ENCODE measurements at regions not wholly inside any gene's neighbourhood (a gene's known extent, or its start where the extent isn't known, plus 50 kb on each side); places are given as distances from the start of the nearest gene placed in this dataset.
"Not testable (repeated sequence)": the region's sequence is repeated elsewhere in the genome, so short reads cannot be mapped to it uniquely, and the experiment has no call there.

DNA sequence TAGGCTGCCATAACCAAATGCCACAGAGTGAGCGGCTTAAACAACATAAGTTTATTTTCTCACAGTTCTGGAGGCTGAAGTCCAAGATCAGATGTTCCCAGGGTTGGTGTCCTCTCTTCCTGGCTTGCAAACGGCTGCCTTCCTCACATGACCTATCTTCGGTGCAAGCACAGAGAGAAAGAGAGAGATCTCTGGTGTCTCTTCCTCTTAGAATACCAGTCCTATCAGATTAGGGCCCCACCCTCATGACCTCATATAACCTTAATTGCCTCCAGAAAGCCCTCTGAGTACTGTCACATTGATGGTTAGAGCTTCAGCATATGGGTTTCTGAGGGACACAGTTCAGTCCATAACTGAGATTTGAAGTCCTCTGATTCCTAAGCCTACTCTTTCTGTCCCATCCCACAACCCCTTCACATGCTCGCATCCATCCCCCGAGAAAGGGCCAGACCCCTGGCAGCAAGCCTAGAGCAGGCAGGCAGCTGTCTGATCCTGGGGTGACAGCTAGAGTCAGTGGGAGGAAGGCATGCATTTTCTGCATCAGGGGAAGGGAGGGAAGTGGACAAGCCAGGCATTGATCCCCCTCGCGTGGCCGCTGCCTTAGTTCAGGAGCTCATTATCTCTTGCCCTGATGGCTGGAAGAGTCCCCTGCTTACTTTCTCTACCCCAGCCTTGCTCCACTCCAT is 114.1 kb downstream of the FAR1 start:
- Mint-ChIP-seq H3K27ac (no peak overlapping the region), H3K36me3 (no peaks in the 10 kb centered on the region), H3K9me3 (no peaks in the 10 kb centered on the region)

DNA sequence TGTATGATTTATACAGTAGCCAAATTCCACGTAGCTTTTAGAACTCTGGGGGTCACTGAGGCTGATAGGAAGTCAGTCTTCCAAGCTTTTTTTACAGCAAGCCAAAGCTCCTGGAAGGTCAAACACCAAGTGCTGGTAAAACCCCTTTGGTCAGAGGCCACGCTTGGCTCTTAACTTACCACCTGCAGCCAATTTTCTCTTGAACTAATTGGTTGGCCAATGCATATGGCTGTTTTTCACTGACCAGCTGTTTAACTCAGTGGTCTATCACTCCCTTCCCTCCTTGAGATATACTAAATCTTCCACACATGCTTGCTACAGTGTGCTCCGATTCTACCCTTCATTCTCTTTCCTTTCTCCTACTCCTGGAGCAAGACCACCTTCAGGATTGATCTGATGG is 116.0 kb downstream of the FAR1 start:
- Mint-ChIP-seq H3K4me1 (no peaks in the 10 kb centered on the region), H3K36me3 (no peaks in the 10 kb centered on the region), H3K9me3 (no peaks in the 10 kb centered on the region), H3K27ac (no peak overlapping the region), H3K4me3 (no peak overlapping the region), H3K27me3 (peaks cover 0 to 4% of the 10 kb centered on the region in 2 donors)
- DNase-seq (no peak), ATAC-seq (replicated peaks) (no peak)

More for the DNA sequence above, 114.1 kb downstream of the FAR1 start:
- DNase-seq (no peak), ATAC-seq (replicated peaks) (no peak)
- H3K4me3 Mint-ChIP-seq, result no peak overlapping the region
- no peaks in the 10 kb centered on the region for H3K4me1 Mint-ChIP-seq
- H3K27me3 Mint-ChIP-seq, result peaks cover 0 to 4% of the 10 kb centered on the region in 2 donors

DNA sequence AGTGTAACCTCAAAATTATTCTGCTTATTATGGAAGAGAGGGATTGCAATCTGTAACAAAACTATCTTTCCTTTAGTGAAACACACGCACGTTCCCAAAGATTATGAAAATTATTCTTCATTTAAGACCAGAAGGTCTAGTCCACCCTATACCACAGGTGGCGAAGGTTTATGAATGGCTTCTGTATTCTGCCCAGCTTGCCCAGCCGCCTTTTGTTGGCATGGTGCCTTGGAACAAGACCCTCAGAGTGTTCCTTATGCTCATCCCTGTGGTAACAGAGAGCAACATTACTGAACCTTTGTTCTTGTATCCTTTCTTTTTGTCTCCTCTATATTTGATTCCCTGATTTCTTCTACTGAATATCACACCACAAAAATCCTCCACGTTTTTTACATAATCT is 116.4 kb downstream of the FAR1 start:
- Mint-ChIP-seq H3K36me3 (no peaks in the 10 kb centered on the region), H3K9me3 (no peaks in the 10 kb centered on the region), H3K4me3 (no peak overlapping the region), H3K27me3 (peaks cover 0 to 2% of the 10 kb centered on the region in 2 donors), H3K27ac (no peak overlapping the region), H3K4me1 (no peaks in the 10 kb centered on the region)
- ATAC-seq (replicated peaks) (no peak), DNase-seq (no peak)

DNA sequence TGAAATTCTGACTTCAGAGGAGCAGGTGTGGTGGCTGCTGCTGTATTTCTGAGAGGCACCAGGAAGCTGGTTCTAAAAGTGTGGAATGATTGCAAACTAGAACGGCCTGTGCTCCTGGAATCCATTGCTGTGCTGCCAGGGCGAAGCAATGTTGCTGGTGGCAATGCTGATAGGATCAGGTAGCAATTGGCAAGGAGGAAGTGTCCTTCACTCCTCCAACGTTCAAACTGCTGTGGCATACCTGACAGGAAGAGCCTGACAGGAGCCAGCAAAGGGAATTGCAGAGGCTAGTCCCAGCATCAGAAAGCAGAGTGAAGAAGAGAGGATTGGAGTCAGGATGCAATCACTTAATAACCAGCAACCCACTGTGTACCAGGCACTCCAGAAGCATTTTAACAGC is 118.2 kb downstream of the FAR1 start:
- no peak overlapping the region for H3K4me3 Mint-ChIP-seq
- H3K27ac Mint-ChIP-seq, result no peak overlapping the region
- H3K9me3 Mint-ChIP-seq, result no peaks in the 10 kb centered on the region
- H3K36me3 Mint-ChIP-seq, result no peaks in the 10 kb centered on the region
- no peaks in the 10 kb centered on the region for H3K4me1 Mint-ChIP-seq
- H3K27me3 Mint-ChIP-seq, result no peaks in the 10 kb centered on the region
- ATAC-seq (replicated peaks), result no peak
- DNase-seq, result no peak

DNA sequence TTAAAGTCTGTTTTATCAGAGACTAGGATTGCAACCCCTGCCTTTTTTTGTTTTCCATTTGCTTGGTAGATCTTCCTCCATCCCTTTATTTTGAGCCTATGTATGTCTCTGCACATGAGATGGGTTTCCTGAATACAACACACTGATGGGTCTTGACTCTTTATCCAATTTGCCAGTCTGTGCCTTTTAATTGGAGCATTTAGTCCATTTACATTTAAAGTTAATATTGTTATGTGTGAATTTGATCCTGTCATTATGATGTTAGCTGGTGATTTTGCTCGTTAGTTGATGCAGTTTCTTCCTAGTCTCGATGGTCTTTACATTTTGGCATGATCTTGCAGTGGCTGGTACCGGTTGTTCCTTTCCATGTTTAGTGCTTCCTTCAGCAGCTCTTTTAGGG is 129.1 kb downstream of the FAR1 start:
- Mint-ChIP-seq H3K27me3 (peaks cover 6 to 15% of the 10 kb centered on the region in 2 donors), H3K9me3 (peaks cover 11 to 16% of the 10 kb centered on the region in 2 donors)
- not testable (repeated sequence) for ATAC-seq (replicated peaks); H3K4me3 Mint-ChIP-seq; H3K4me1 Mint-ChIP-seq; H3K36me3 Mint-ChIP-seq; H3K27ac Mint-ChIP-seq; DNase-seq

DNA sequence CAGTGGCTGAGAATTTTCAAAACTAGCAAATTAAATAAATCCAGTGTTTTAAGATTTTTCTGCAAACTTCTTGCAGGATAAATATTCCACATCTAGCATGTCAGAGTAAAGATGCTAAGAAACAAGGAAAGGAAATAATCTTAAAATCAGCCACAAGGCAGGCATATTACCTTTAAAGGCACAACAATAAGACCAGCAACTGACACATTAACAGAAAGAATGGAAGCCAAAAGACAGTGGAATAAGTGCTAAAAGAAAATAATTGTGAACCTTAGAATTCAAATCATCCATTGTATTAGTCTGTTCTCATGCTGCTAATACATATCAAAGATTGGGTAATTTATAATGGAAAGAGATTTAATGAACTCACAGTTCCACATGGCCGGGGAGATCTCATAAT is 132.4 kb downstream of the FAR1 start:
- Mint-ChIP-seq H3K4me3 (no peak overlapping the region), H3K9me3 (peaks cover 11 to 21% of the 10 kb centered on the region in 2 donors), H3K27me3 (peaks cover 15 to 17% of the 10 kb centered on the region in 2 donors), H3K36me3 (peaks cover 0 to 7% of the 10 kb centered on the region in 2 donors), H3K27ac (no peak overlapping the region), H3K4me1 (no peaks in the 10 kb centered on the region)
- DNase-seq, result no peak
- no peak for ATAC-seq (replicated peaks)

DNA sequence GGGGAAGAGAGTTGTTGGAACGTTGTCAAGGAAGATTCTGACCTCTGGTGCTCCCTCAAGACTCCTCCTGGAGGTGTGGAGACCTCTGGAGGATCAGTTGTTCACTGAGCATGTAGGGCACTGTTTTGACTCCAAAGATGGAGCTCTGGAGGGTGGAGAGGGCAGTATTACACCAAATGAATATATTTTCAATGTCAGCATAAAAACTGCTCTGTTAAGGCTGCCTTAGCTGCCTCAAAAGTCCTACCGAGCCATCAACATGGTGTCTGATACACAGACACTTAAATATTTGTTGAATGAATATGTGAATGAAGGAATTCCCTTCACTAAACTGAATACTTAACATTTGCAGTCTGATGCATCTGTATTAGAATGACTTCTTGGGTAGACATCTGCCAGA is 144.2 kb upstream of the SPON1 start:
- Mint-ChIP-seq H3K27ac (no peak overlapping the region), H3K36me3 (peaks cover 0 to 4% of the 10 kb centered on the region in 2 donors), H3K27me3 (peaks cover 6 to 14% of the 10 kb centered on the region in 2 donors), H3K9me3 (peaks cover 11 to 16% of the 10 kb centered on the region in 2 donors), H3K4me1 (no peaks in the 10 kb centered on the region), H3K4me3 (no peak overlapping the region)
- DNase-seq, result no peak
- no peak for ATAC-seq (replicated peaks)

DNA sequence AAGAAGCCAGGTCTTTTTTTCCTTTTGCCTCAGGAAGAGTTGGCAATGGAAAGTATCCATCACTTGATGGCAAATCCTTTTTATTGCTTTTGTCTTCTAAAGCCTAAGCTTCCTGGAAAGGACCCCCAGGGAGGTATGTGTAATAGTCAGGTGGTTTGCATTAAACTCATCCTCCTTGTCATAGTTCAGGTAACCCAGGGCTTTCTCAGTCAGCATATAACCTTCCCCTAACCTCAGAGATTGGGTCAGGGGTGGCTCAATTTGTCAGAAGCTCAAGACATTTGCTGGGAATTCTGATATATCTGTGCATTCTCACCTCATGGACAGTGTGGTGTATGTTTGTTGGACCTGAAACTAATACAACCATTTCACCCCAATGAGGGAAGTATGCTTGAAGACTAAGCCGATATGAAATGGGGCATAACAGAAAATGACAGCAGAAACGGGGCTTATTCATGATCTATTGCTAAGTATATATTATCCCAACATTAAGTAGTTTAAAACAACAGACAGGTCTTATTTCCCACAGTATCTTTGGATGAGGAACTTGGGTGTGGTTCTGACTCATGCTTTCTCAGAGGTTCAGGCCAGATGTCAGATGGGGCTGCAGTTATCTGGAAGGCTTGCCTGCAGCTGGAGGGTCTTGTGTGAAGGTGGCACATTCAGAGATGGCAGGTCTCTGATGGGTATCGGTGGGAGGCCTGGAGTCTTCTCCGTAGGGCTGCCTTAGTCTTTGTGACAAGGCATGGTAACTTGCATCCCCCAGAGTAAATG is 135.8 kb upstream of the SPON1 start:
- Mint-ChIP-seq H3K4me3 (no peak overlapping the region), H3K27ac (no peak overlapping the region), H3K4me1 (no peaks in the 10 kb centered on the region), H3K27me3 (peaks cover 11 to 26% of the 10 kb centered on the region in 2 donors), H3K9me3 (peaks cover 8 to 12% of the 10 kb centered on the region in 2 donors), H3K36me3 (peaks cover 0 to 3% of the 10 kb centered on the region in 2 donors)
- DNase-seq (no peak), ATAC-seq (replicated peaks) (no peak)

DNA sequence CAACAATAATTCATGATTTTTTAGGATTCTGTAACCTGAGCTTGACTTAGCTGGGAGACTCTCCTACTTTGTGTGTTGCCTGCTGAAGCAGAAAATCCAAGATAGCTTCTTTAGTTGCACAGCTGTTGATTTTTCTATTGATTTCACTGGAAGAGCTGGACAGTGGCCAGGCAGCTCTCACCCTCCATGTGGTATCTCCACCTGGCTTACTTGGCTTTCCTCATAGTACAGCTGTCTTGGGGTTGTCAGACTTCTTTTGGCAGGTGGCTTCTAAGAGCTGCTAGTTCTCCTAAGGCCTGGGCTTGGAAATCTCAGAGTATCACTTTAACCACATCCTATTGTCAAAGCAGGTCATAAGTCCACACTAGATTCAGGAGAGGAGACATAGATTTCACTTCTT is 130.8 kb upstream of the SPON1 start:
- ATAC-seq (replicated peaks) (no peak), DNase-seq (no peak)
- Mint-ChIP-seq H3K36me3 (peaks cover 3 to 5% of the 10 kb centered on the region in 2 donors), H3K27ac (no peak overlapping the region), H3K4me1 (peaks cover 0 to 8% of the 10 kb centered on the region in 2 donors), H3K9me3 (peaks cover 8 to 12% of the 10 kb centered on the region in 2 donors), H3K27me3 (peaks cover 23 to 29% of the 10 kb centered on the region in 2 donors), H3K4me3 (no peak overlapping the region)

DNA sequence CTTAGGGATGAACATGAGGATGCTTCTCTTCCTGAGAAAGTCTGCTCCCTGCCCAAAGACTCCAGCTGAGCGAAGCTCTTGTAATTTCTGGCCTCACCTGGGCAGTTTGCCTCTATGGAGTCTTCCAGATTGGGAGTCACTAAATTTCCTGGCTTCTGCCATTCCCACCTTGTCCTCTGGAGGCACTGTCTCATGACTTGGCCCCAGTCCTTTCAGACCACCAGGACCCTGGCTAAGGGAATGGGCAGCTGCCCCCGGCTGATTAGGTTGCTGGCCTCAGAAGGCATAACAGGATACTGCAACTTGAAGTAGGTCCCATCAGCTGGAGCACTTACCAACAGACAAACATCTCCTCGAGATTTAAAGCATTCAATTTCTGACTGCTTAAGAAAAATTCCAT is 128.1 kb upstream of the SPON1 start:
- peaks cover 4 to 26% of the 10 kb centered on the region in 2 donors for H3K4me1 Mint-ChIP-seq
- no peak overlapping the region for H3K4me3 Mint-ChIP-seq
- H3K9me3 Mint-ChIP-seq, result peaks cover 3 to 8% of the 10 kb centered on the region in 2 donors

DNA sequence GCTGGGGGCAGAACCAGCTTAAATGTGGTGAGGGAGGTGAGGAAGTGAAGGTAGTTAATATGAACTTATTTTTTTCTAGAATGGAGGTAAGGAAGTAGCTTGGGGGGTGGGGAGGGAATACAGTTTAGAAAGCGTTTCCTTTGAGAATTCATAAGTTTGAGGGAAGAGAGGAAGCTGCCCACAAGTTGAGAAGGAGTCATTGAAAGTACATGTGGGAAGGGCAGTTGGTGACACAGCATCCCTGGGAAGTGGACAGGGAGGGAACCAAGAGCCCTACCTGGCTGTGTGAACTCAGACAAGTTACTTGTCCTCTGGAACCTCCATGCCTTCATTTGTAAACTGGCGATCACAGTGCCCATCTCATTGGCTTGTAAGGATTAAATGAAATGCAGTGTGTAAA is 125.9 kb upstream of the SPON1 start:
- H3K9me3 Mint-ChIP-seq, result no peaks in the 10 kb centered on the region

More for the DNA sequence above, 128.1 kb upstream of the SPON1 start:
- peaks cover 24 to 29% of the 10 kb centered on the region in 2 donors for H3K27me3 Mint-ChIP-seq
- ATAC-seq (replicated peaks), result no peak
- peaks cover 3 to 5% of the 10 kb centered on the region in 2 donors for H3K36me3 Mint-ChIP-seq
- DNase-seq, result no peak
- H3K27ac Mint-ChIP-seq, result no peak overlapping the region

DNA sequence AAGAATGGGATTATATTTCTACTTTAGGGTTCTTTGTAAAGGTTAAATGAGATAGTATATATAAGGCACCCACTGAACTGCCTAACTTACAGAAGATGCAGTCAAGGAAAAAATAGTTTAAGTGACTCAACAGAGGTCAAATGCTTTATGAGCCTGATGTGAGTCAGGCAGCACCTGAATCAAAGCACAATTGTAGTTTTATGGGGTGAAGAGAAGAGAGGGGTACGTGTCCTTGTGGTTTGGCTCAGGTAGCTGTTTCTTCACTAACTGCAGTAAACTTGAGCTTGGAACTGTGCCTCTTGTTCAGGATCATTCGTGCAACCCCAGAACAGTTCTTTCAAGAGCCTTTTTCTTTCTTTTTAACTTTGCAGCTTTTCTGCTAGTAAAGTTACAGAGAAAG is 125.2 kb upstream of the SPON1 start:
- peaks cover 2 to 3% of the 10 kb centered on the region in 2 donors for H3K36me3 Mint-ChIP-seq
- no peaks in the 10 kb centered on the region for H3K9me3 Mint-ChIP-seq
- peaks cover 13 to 36% of the 10 kb centered on the region in 2 donors for H3K4me1 Mint-ChIP-seq
- H3K27ac Mint-ChIP-seq, result no peak overlapping the region
- DNase-seq (no peak), ATAC-seq (replicated peaks) (no peak)
- no peak overlapping the region for H3K4me3 Mint-ChIP-seq
- H3K27me3 Mint-ChIP-seq, result peaks cover 13 to 19% of the 10 kb centered on the region in 2 donors

More for the DNA sequence above, 125.9 kb upstream of the SPON1 start:
- H3K27ac Mint-ChIP-seq, result no peak overlapping the region
- ATAC-seq (replicated peaks) (peak in 1 of 2 donors; percentile 34), DNase-seq (no peak)
- peaks cover 20 to 24% of the 10 kb centered on the region in 2 donors for H3K27me3 Mint-ChIP-seq
- H3K4me3 Mint-ChIP-seq, result no peak overlapping the region
- H3K36me3 Mint-ChIP-seq, result peaks cover 2 to 3% of the 10 kb centered on the region in 2 donors
- H3K4me1 Mint-ChIP-seq, result peaks cover 13 to 36% of the 10 kb centered on the region in 2 donors

DNA sequence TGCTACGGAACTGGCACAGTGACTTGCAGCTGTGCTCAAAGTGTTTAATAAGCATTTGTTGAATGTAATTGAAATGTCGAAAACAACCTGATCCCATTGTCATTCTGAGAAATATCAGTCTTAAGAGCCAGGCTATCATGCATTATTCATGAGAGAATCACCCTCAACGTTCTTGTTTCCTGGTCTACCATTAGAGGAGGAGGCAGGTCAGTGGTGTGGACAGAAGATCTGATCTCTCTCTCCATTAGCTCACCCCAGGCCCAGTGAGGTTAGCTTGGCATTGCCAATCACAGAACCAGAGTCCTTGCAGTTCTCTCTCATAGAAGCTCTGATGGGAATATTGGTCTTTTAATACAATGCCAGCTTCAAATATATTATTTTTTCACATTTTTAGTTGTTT is 121.1 kb upstream of the SPON1 start:
- Mint-ChIP-seq H3K27me3 (peaks cover 0 to 5% of the 10 kb centered on the region in 2 donors), H3K4me3 (no peak overlapping the region), H3K9me3 (peaks cover 0 to 2% of the 10 kb centered on the region in 2 donors), H3K27ac (no peak overlapping the region), H3K4me1 (peaks cover 13 to 31% of the 10 kb centered on the region in 2 donors), H3K36me3 (no peaks in the 10 kb centered on the region)
- DNase-seq (no peak), ATAC-seq (replicated peaks) (no peak)

DNA sequence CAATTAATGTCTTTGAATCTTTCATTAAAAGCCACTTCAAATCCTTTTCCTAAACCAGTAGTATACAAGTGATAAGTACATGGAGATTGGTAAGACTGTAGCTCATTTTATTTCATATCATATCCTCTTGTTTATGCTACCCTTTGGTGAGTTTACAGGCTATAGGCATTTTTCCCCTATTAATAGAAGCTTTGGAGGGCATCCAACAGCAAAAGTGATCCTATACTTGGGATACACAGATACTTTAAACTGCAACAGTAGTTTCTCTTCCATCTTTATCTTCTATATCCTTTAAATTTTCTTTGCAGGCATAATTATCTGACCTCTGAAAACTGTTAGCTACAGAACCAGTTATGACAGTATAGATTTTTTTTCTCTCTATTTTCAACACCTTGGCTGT is 114.5 kb upstream of the SPON1 start:
- Mint-ChIP-seq H3K9me3 (peaks cover 0 to 2% of the 10 kb centered on the region in 2 donors), H3K36me3 (no peaks in the 10 kb centered on the region), H3K4me3 (no peak overlapping the region), H3K4me1 (peaks cover 2 to 12% of the 10 kb centered on the region in 2 donors), H3K27me3 (peaks cover 5 to 7% of the 10 kb centered on the region in 2 donors), H3K27ac (no peak overlapping the region)
- DNase-seq (no peak), ATAC-seq (replicated peaks) (no peak)

Data from stimulated activated naive B cell treated with anti-CD40 and anti-IgM and Interleukin-4, amounts not matched to agents 10 μg/mL and 1 μg/mL and 100 μg/mL, for 72 hours (primary cell).